Dendritic cell treated with granulocyte-macrophage colony-stimulating factor and Interleukin-4, amounts not matched to agents 40 ng/mL and 50 ng/mL, for 4 days (primary cell): ENCODE measurements at regions not wholly inside any gene's neighbourhood (a gene's known extent, or its start where the extent isn't known, plus 50 kb on each side); places are given as distances from the start of the nearest gene placed in this dataset.

Experiments
- H3K27ac Mint-ChIP-seq: one replicate; pipeline ENCODE4 v1.8.0; 2022; ENCODE audit warnings: mild to moderate bottlenecking, mixed read lengths
- H3K27me3 Mint-ChIP-seq: one replicate; pipeline ENCODE4 v1.8.0; 2022; ENCODE audit warnings: mild to moderate bottlenecking, mixed read lengths
- H3K36me3 Mint-ChIP-seq: one replicate; pipeline ENCODE4 v1.8.0; 2022; ENCODE audit warnings: low read depth, mixed read lengths
- H3K4me1 Mint-ChIP-seq: one replicate; pipeline ENCODE4 v1.8.0; 2022; ENCODE audit warnings: low read depth, mixed read lengths
- H3K4me3 Mint-ChIP-seq: one replicate; pipeline ENCODE4 v1.8.0; 2022; ENCODE audit warnings: mild to moderate bottlenecking, moderate library complexity, mixed read lengths
- H3K9me3 Mint-ChIP-seq: one replicate; pipeline ENCODE4 v1.8.0; 2022; ENCODE audit warnings: mixed read lengths
- intact Hi-C: fragments of 100-400 bp; cut with micrococcal nuclease; formaldehyde crosslinking; loops from one replicate; pipeline ENCODE4 v1.15.0; 2022

GRCh38 chr5:133785182-133785581 lies 172.8 kb upstream of the FSTL4 start:
- H3K9me3 Mint-ChIP-seq = no peaks in the 10 kb centered on the region
- no peaks in the 10 kb centered on the region for H3K27me3 Mint-ChIP-seq
- no peaks in the 10 kb centered on the region for H3K36me3 Mint-ChIP-seq
- no peaks in the 10 kb centered on the region for H3K4me1 Mint-ChIP-seq
- no peak overlapping the region for H3K4me3 Mint-ChIP-seq
- H3K27ac Mint-ChIP-seq = no peak overlapping the region
- intact Hi-C loops = no loop called here

- intact Hi-C loops = no loop called here
- no peak overlapping the region for H3K27ac Mint-ChIP-seq
- H3K9me3 Mint-ChIP-seq = no peaks in the 10 kb centered on the region
- H3K4me3 Mint-ChIP-seq = no peak overlapping the region
- no peaks in the 10 kb centered on the region for H3K27me3 Mint-ChIP-seq
- no peaks in the 10 kb centered on the region for H3K4me1 Mint-ChIP-seq
- no peaks in the 10 kb centered on the region for H3K36me3 Mint-ChIP-seq
These were observed 171.1 kb upstream of the FSTL4 start for GRCh38 chr5:133783481-133783880.

DNA sequence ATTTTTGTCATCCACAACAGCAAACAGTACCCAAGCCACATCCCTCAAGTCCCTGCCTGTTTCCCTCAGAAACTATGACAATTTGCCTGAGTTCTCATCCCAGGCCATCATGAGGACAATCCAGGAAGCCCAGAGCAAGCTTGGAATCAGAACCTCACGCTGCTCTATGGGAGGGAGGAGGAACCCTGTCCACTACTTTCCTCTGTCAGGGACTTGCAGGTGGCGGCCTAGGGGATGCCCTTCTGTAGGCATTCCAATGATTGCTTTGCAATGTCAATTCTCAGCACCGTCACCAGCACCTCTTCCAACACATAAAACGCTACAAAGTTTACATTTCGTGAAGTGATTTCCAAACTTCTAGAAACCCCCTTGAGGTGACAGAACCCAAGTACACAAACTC lies 170.4 kb upstream of the FSTL4 start:
- Mint-ChIP-seq H3K27me3 (no peaks in the 10 kb centered on the region), H3K36me3 (no peaks in the 10 kb centered on the region), H3K27ac (no peak overlapping the region), H3K9me3 (no peaks in the 10 kb centered on the region), H3K4me3 (no peak overlapping the region), H3K4me1 (no peaks in the 10 kb centered on the region)
- intact Hi-C loops = no loop called here

DNA sequence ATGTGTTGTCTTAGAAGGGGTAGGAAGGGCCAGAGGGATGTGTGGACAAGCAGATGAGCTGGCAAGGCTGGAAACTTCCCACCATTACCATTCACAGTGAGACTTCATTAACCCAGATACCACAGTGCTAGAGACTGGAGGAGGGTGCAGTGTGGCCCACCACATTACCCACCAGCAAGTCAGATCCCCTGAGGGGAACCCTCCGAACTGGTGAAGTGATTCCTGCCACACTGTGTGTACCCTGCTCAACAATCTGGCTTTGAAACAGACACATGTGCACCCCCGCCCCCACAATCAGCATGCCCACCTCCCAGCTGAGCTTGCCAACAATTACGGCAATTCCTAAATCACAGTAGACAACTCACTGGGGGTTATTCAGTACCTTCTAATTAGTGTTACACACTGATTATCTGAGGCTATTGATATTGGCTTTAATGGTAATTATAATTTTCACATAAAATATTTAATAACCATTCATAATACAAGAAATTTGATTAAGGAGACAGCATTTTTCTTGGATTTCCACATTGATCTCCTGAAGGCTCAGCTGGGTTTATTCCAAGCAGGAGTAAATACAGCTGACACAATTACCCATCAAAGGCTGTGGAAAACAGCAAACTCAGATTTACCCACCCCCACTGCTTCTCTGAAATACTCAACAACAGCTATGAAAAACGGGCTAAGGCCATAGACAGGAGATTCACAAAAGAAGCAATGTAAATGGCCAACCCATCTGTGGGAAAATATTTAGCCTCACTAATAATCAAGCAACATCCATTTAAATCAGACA lies 169.3 kb upstream of the FSTL4 start:
- no peaks in the 10 kb centered on the region for H3K36me3 Mint-ChIP-seq
- H3K9me3 Mint-ChIP-seq = no peaks in the 10 kb centered on the region
- no peak overlapping the region for H3K4me3 Mint-ChIP-seq
- H3K27me3 Mint-ChIP-seq = no peaks in the 10 kb centered on the region
- no peak overlapping the region for H3K27ac Mint-ChIP-seq
- intact Hi-C loops = no loop called here
- H3K4me1 Mint-ChIP-seq = no peaks in the 10 kb centered on the region

DNA sequence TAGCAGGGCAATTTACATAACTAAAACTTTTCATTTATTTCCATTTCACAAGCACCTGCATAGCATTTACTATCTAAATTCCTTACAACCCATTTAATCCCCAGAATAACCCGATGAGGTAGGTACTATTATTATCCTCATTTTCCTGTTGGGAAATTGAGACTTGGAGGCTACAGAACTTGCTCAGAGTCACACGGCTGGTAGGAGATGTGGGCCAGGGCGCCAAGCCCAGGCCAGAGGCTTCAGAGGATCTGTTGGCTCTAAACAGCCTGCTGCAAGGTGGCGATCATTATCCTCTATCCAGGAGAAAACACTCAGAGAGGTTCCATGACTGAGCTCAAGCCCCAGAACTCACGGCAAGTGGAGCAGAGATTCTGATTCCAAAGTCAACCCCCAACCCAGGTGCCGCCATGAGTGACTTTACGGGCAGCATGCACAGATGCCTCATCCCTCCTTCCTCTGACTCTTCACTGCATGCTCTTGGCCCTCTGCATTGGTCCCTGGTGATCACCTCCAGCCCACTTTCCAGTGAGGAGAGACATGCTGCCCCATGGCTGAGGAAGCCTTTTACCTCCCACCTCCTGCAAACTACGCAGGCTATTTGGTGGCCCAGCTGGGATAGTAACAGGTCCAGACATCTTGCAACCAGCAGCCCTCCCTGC lies 168.4 kb upstream of the FSTL4 start:
- Mint-ChIP-seq H3K9me3 (no peaks in the 10 kb centered on the region), H3K4me1 (no peaks in the 10 kb centered on the region), H3K27me3 (no peaks in the 10 kb centered on the region), H3K4me3 (no peak overlapping the region), H3K27ac (no peak overlapping the region), H3K36me3 (no peaks in the 10 kb centered on the region)
- intact Hi-C loops = no loop called here

DNA sequence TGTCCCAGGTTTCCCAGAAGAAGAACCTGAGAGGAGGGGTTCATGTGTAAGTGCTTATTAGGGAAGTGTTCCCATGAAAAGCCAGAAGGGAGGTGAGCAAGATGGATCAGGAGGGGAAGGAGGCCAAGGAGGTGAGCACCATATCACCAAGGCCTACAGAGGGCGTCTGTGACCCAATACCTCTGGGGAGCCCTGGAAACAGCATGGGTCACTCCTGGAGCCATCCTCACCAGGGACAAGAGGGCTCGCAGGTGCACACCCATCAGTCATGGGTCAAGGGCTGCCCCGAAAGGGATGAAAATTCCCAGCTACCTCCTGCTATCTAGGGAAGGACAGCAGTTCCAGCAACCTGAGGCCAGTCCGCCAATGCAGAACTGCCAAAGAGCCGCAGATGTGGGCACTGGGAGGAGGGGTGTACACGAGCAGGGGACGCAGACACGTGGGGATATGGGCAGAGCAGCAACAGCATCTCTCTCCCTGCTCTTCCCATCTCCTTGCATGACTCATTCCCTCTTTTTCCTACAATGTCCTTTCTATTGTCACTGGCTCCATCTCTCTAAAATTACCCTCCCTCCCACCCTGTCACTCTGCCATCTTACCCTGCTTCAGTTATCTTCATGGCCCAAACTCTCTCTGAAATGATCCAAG lies 167.6 kb upstream of the FSTL4 start:
- H3K36me3 Mint-ChIP-seq = no peaks in the 10 kb centered on the region
- no peaks in the 10 kb centered on the region for H3K9me3 Mint-ChIP-seq
- no peak overlapping the region for H3K27ac Mint-ChIP-seq
- intact Hi-C loops = no loop called here
- no peak overlapping the region for H3K4me3 Mint-ChIP-seq
- H3K27me3 Mint-ChIP-seq = no peaks in the 10 kb centered on the region
- H3K4me1 Mint-ChIP-seq = no peaks in the 10 kb centered on the region

DNA sequence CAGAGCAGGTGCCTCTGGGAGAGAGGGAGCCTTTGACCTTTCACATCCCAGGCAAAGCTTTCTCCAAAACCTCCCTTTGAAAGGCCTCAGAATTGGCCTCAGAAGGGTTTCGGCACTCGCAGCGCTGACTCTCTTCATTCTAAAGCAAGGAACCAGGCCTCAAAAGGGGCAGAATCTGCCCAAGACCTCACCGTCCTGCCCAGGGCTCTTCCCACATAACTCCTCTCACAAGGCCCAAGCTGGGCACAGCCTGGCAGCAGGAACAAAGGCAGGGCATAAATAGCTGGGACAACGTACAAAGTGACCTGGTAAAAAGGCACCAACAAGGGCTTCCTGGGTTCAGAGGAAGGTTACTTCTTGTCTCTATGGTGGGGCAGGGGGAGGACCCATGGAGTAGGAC lies 166.3 kb upstream of the FSTL4 start:
- Mint-ChIP-seq H3K4me1 (no peaks in the 10 kb centered on the region), H3K27ac (no peak overlapping the region), H3K4me3 (no peak overlapping the region), H3K27me3 (no peaks in the 10 kb centered on the region), H3K36me3 (no peaks in the 10 kb centered on the region), H3K9me3 (no peaks in the 10 kb centered on the region)
- intact Hi-C loops = no loop called here

DNA sequence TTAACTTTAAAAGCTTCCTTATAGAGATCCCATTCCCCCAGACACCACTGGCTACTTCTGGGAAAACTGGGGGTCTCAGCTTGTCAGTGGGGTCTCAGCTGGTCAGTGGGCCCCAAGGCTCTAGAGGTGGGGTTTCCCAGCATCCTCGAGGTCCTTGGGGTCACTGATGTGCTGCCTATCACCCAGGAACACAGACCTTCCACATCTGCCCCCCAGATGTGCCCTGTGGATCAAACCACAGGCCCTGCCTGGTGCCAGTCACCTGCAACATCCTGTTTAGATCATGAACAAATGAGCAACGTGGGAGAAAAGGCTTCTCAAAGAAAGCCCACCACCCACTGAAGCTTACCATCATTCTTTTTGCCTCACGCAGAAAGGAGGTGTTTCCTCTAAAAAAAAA lies 165.6 kb upstream of the FSTL4 start:
- intact Hi-C loops = no loop called here

DNA sequence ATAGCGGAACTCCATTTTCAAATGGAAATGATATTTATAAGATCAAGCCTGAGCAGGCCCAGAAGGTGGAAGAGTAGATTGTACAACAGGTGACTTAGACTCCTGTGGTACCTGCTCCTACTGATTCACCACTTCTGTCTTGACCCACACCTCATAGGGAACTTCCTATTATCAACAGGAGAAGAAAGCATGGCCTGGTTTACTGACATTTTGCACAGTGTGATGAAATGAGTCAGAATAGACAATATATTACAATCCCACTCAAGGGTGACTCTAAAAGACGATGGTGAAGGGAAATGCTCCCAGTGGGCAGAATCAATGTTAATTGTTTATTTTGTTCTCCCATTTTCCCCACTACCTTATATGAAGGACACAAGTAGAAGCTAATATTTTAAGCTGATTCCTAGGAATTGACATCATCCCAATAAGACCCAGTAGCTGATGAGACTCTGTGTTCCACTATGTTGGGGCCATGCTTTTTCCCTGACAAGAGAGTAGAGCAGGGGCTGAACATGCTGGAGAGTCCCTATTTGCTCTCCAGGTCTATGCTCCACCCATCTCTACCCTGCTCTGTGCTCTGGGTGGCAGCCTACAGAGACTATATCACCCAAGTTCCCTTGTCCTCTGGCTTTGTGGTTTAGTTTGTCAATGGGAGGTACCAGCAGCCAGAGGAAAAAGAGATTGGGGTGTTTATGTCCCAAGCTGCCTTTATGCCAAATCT lies 163.4 kb upstream of the FSTL4 start:
- H3K4me3 Mint-ChIP-seq = no peak overlapping the region
- H3K27me3 Mint-ChIP-seq = peaks cover 1% of the 10 kb centered on the region
- H3K36me3 Mint-ChIP-seq = no peaks in the 10 kb centered on the region
- intact Hi-C loops = no loop called here
- no peaks in the 10 kb centered on the region for H3K4me1 Mint-ChIP-seq
- no peak overlapping the region for H3K27ac Mint-ChIP-seq
- no peaks in the 10 kb centered on the region for H3K9me3 Mint-ChIP-seq

More for the DNA sequence above, 165.6 kb upstream of the FSTL4 start:
- H3K27ac Mint-ChIP-seq = no peak overlapping the region
- no peaks in the 10 kb centered on the region for H3K4me1 Mint-ChIP-seq
- no peaks in the 10 kb centered on the region for H3K36me3 Mint-ChIP-seq
- H3K4me3 Mint-ChIP-seq = no peak overlapping the region
- no peaks in the 10 kb centered on the region for H3K27me3 Mint-ChIP-seq
- no peaks in the 10 kb centered on the region for H3K9me3 Mint-ChIP-seq

DNA sequence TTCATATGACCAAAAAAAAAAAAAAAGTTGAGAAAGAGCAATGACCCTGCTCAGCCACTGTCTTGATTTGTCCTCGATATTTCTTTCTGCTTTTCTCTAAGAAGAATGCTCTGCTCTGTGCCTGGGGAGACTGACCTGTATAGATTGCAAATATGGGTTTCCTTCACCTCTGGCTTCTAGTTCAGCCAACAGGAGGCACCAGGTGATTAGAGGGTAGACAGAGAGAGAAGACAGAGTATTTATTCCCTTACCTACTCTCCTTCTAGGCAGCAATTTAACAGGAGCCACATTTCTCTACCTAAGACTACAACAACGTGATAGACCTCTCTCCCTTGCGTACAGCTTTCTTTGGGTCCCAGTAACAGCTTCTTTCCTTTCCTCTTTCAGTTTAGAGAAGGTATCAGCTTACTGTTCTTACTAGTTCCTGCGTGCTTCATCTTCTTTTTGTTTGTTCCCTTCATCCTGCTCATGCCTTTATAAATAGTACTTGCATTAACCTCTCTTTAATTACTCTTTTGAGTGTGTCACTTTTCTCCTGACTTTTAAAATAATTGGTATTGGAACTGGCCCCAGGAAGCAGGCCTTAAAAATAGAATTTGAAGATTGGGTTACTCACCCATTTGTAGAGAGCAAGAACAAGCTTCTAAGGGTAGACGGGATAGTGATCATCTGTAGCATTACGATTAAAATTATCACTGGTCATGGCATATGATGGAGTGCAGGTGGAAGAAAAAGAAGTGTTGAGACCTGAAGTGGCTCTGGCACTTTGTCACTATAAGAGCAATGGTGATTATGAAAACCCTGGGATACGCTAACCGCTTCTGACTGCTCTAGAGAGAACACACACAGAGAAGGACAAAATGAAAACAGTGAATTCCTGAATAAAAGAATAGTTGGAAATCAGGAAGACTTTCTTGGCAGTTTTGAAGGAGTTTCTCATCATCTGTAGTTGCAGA lies 161.2 kb upstream of the FSTL4 start:
- H3K36me3 Mint-ChIP-seq = no peaks in the 10 kb centered on the region
- H3K4me1 Mint-ChIP-seq = no peaks in the 10 kb centered on the region
- H3K4me3 Mint-ChIP-seq = no peak overlapping the region
- no peak overlapping the region for H3K27ac Mint-ChIP-seq
- intact Hi-C loops = no loop called here
- no peaks in the 10 kb centered on the region for H3K9me3 Mint-ChIP-seq
- H3K27me3 Mint-ChIP-seq = peaks cover 4% of the 10 kb centered on the region

DNA sequence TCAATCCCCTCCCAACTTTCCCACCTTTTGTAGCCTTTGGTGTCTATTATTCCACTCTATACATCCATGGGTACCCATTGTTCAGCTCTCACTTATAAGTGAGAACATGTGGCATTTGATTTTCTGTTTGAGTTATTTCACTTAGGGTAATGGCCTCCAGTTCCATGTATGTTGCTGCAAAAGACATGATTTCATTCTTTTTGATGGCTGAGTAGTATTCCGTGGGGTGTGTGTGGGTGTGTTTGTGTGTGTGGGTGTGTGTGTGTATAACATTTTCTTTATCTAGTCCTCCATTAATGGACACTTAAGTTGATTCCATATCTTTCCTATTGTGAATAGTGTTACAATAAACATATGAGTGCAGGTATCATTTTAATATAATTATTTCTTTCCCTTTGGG lies 157.5 kb upstream of the FSTL4 start:
- Mint-ChIP-seq H3K36me3 (no peaks in the 10 kb centered on the region), H3K4me1 (no peaks in the 10 kb centered on the region), H3K4me3 (no peak overlapping the region), H3K9me3 (no peaks in the 10 kb centered on the region), H3K27me3 (peaks cover 8% of the 10 kb centered on the region), H3K27ac (no peak overlapping the region)
- intact Hi-C loops = no loop called here

GRCh38 chr5:133763744-133764143 lies 151.4 kb upstream of the FSTL4 start:
- intact Hi-C loops = no loop called here
- Mint-ChIP-seq H3K27ac (no peak overlapping the region), H3K36me3 (no peaks in the 10 kb centered on the region), H3K27me3 (peaks cover 5% of the 10 kb centered on the region), H3K4me1 (no peaks in the 10 kb centered on the region), H3K4me3 (no peak overlapping the region), H3K9me3 (no peaks in the 10 kb centered on the region)

GRCh38 chr5:133761632-133762031 lies 149.3 kb upstream of the FSTL4 start:
- H3K4me1 Mint-ChIP-seq = no peaks in the 10 kb centered on the region
- H3K9me3 Mint-ChIP-seq = no peaks in the 10 kb centered on the region
- H3K27ac Mint-ChIP-seq = no peak overlapping the region
- no peak overlapping the region for H3K4me3 Mint-ChIP-seq
- peaks cover 4% of the 10 kb centered on the region for H3K27me3 Mint-ChIP-seq
- intact Hi-C loops = no loop called here
- no peaks in the 10 kb centered on the region for H3K36me3 Mint-ChIP-seq
